DND-41 (cell line): ENCODE measurements at regions not wholly inside any gene's neighbourhood (a gene's known extent, or its start where the extent isn't known, plus 50 kb on each side); places are given as distances from the start of the nearest gene placed in this dataset.

Experiments used
- CTCF ChIP-seq: IDR thresholded peaks from 2 replicates; pipeline ENCODE4 v1.5.1; 2012; ENCODE audit warnings: borderline replicate concordance, low read length, moderate library complexity, mild to moderate bottlenecking; ENCODE audit not compliant: poor library complexity, severe bottlenecking; ENCODE audit errors: extremely low read depth
- EZH2 ChIP-seq: IDR thresholded peaks from 3 replicates; pipeline ENCODE4 v1.6.1; 2012; ENCODE audit warnings: borderline replicate concordance, low read depth, mild to moderate bottlenecking, moderate library complexity, low read length, inconsistent platforms; ENCODE audit not compliant: severe bottlenecking

GRCh38 chr1:184810735-184811343 is 56.2 kb upstream of the EDEM3 start:
- TF ChIP-seq EZH2 (no peak), CTCF (no peak)
